Tibial nerve (tissue), 4 donors: ENCODE measurements at regions not wholly inside any gene's neighbourhood (a gene's known extent, or its start where the extent isn't known, plus 50 kb on each side); places are given as distances from the start of the nearest gene placed in this dataset.

Experiments used
- CTCF ChIP-seq, 5 experiments: fragments of 200-600 bp in 3 of 5; fragments of 450-650 bp in 2 of 5; sonication (generic) in 3 of 5; IDR thresholded peaks; one replicate each; pipeline ENCODE4 v1.5.1; 2016 to 2019; ENCODE audit warnings: antibody characterized with exemption in 5 of 5, mild to moderate bottlenecking in 3 of 5, moderate library complexity in 2 of 5
- EP300 ChIP-seq, 2 donors: sonication (generic); formaldehyde crosslinking; IDR thresholded peaks; one replicate each; pipeline ENCODE4 v1.6.1; 2017; ENCODE audit warnings: antibody characterized with exemption in 2 of 2, mild to moderate bottlenecking in 1 of 2
- POLR2A ChIP-seq, 2 donors: fragments of 450-650 bp; IDR thresholded peaks; one replicate each; pipeline ENCODE4 v1.6.1; 2017; ENCODE audit warnings: antibody characterized with exemption in 2 of 2, mild to moderate bottlenecking in 2 of 2, moderate library complexity in 2 of 2

- TF ChIP-seq CTCF (IDR thresholded peaks at IDR 0.05), result no peak
- no peak for TF ChIP-seq POLR2A (IDR thresholded peaks at IDR 0.05)
- no peak for TF ChIP-seq EP300 (IDR thresholded peaks at IDR 0.05)
Measured at GRCh38 chr12:118548887-118549509, 172.6 kb downstream of the SUDS3 start.
